Rectal smooth muscle tissue (tissue), 1 donor: ENCODE measurements at regions not wholly inside any gene's neighbourhood (a gene's known extent, or its start where the extent isn't known, plus 50 kb on each side); places are given as distances from the start of the nearest gene placed in this dataset.

Experiments
- H3K27ac ChIP-seq: one replicate; pipeline ENCODE4 v1.7.0; 2013; ENCODE audit warnings: low read depth, low read length, inconsistent platforms
- H3K27me3 ChIP-seq: one replicate; pipeline ENCODE4 v1.7.0; 2013; ENCODE audit warnings: low read length; ENCODE audit not compliant: control insufficient read depth, insufficient read depth
- H3K36me3 ChIP-seq: one replicate; pipeline ENCODE4 v1.7.0; 2013; ENCODE audit warnings: low read length; ENCODE audit not compliant: control insufficient read depth, insufficient read depth
- H3K4me1 ChIP-seq: one replicate; pipeline ENCODE4 v1.7.0; 2013; ENCODE audit warnings: low read length; ENCODE audit not compliant: control insufficient read depth, insufficient read depth
- H3K4me3 ChIP-seq: one replicate; pipeline ENCODE4 v1.7.0; 2013; ENCODE audit warnings: low read length
- H3K9ac ChIP-seq: one replicate; pipeline ENCODE4 v1.7.0; 2013; ENCODE audit warnings: low read length

DNA sequence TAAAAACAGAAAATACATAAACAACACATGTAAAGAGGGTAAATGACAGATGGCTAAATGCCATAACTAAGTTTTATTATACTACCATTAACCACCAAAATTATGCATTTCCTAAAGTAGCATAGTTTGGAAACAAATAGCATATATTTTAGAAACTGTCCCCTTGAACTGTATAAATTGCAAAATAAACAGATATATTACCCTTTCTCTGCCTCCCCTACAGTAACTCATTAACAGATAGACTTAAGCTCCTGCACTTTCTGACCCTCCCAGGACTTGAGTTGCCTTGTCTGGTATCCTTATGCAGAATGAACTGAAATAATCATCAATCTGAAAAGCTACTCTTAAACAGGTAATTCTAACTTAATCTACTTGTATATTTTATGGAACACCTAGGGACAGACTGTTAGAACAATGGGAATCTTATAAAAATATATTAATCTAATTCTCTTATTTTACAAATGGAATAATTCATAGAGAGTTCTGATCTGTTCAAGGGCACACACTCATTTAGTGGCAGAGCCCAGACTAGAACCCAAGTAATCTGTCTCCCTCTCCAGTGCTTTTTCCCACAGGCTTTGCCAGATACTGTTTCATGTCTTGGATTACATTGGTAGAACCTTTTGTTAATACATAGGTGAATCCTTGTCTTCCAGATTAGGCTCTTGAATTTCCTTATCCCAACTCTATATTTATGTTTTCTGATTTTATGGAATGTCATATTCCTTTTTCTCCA, 50.6 kb upstream of the LOC128125822 start:
- Histone ChIP-seq H3K27me3 (no peaks in the 10 kb centered on the region), H3K4me1 (no peaks in the 10 kb centered on the region), H3K9ac (no peak overlapping the region), H3K36me3 (no peaks in the 10 kb centered on the region), H3K4me3 (no peak overlapping the region), H3K27ac (no peak overlapping the region)
